ENCODE measurements at regions not wholly inside any gene's neighbourhood (a gene's known extent, or its start where the extent isn't known, plus 50 kb on each side); places are given as distances from the start of the nearest gene placed in this dataset.

DNA sequence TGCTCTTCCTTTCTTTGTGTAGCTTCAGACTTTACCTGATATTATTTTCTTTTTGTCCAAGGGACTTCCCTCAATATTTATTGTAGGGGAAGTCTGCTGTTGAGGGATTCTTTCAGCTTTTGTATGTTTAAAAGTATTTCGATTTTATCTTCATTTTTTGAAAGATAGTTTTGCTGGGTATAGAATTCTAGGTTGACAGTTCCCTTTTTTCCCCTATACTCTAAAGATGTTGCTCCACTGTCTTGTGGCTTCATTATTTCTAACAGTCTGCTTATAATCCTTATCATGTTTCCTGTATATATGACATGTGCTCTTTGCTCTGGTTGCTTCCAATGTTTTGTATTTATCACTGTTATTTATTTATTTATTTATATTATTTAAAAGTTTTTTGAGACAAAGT is 57.3 kb downstream of the CYTL1 start:
- no peak for DNase-seq (ENCODE audit: low read depth)

GRCh38 chr4:4962928-4963327 is 56.3 kb downstream of the CYTL1 start:
- no peak for DNase-seq (ENCODE audit: low read depth)
